Skin epidermis (tissue), 12 donors: ENCODE measurements at regions not wholly inside any gene's neighbourhood (a gene's known extent, or its start where the extent isn't known, plus 50 kb on each side); places are given as distances from the start of the nearest gene placed in this dataset.

Experiments used
- H3K27ac ChIP-seq, 21 experiments: fragments of 200-600 bp; sonication (generic) in 11 of 21; one replicate each; pipeline ENCODE4 v1.5.0; 2020; ENCODE audit warnings: mild to moderate bottlenecking in 3 of 21, inconsistent platforms in 2 of 21, moderate library complexity in 2 of 21
- H3K4me3 ChIP-seq, 7 experiments: fragments of 200-600 bp; sonication (generic) in 2 of 7; one replicate each; pipeline ENCODE4 v1.5.0; 2020; ENCODE audit warnings: inconsistent platforms in 2 of 7, mild to moderate bottlenecking in 2 of 7, moderate library complexity in 1 of 7

- H3K27ac ChIP-seq = no peak overlapping the region
- no peak overlapping the region for H3K4me3 ChIP-seq
Observed at GRCh38 chr14:31961896-31962295, 115.2 kb upstream of the ARHGAP5 start.

GRCh38 chr14:31962920-31963319, 114.2 kb upstream of the ARHGAP5 start:
- H3K27ac ChIP-seq = no peak overlapping the region

GRCh38 chr14:31963587-31963986, 113.5 kb upstream of the ARHGAP5 start:
- Histone ChIP-seq H3K27ac (no peak overlapping the region), H3K4me3 (no peak overlapping the region)

More at GRCh38 chr14:31962920-31963319, 114.2 kb upstream of the ARHGAP5 start:
- H3K4me3 ChIP-seq = no peak overlapping the region

- Histone ChIP-seq H3K27ac (no peak overlapping the region), H3K4me3 (no peak overlapping the region)
Observed at GRCh38 chr14:31964490-31964889, 112.6 kb upstream of the ARHGAP5 start.

GRCh38 chr14:31965071-31965734, 111.9 kb upstream of the ARHGAP5 start:
- no peak overlapping the region for H3K27ac ChIP-seq

GRCh38 chr14:31965735-31966598, 111.1 kb upstream of the ARHGAP5 start:
- H3K4me3 ChIP-seq = no peak overlapping the region
- H3K27ac ChIP-seq = peak overlapping the region in 1 of 21 experiments; percentile 19

More at GRCh38 chr14:31965071-31965734, 111.9 kb upstream of the ARHGAP5 start:
- no peak overlapping the region for H3K4me3 ChIP-seq

GRCh38 chr14:31966896-31967668, 110.0 kb upstream of the ARHGAP5 start:
- H3K27ac ChIP-seq = peak overlapping the region in 3 of 21 experiments; percentile 19 to 40 (median 25)
- H3K4me3 ChIP-seq = no peak overlapping the region

GRCh38 chr14:31967669-31967975, 109.5 kb upstream of the ARHGAP5 start:
- Histone ChIP-seq H3K4me3 (no peak overlapping the region), H3K27ac (no peak overlapping the region)

GRCh38 chr14:31968107-31968810, 108.8 kb upstream of the ARHGAP5 start:
- no peak overlapping the region for H3K4me3 ChIP-seq
- H3K27ac ChIP-seq = no peak overlapping the region

- peak overlapping the region in 1 of 21 experiments; percentile 30 for H3K27ac ChIP-seq
- no peak overlapping the region for H3K4me3 ChIP-seq
Observed at GRCh38 chr14:31968956-31969698, 108.0 kb upstream of the ARHGAP5 start.

- Histone ChIP-seq H3K4me3 (no peak overlapping the region), H3K27ac (peak overlapping the region in 1 of 21 experiments; percentile 30)
Observed at GRCh38 chr14:31969699-31970240, 107.3 kb upstream of the ARHGAP5 start.

GRCh38 chr14:31970744-31971143, 106.4 kb upstream of the ARHGAP5 start:
- Histone ChIP-seq H3K27ac (no peak overlapping the region), H3K4me3 (no peak overlapping the region)

- H3K4me3 ChIP-seq = no peak overlapping the region
- H3K27ac ChIP-seq = no peak overlapping the region
Observed at GRCh38 chr14:31971612-31972011, 105.5 kb upstream of the ARHGAP5 start.

- no peak overlapping the region for H3K27ac ChIP-seq
- no peak overlapping the region for H3K4me3 ChIP-seq
Observed at GRCh38 chr14:31977001-31977556, 100.0 kb upstream of the ARHGAP5 start.

GRCh38 chr14:31978423-31978822, 98.7 kb upstream of the ARHGAP5 start:
- H3K4me3 ChIP-seq = no peak overlapping the region
- H3K27ac ChIP-seq = no peak overlapping the region

GRCh38 chr14:31982642-31983041, 94.5 kb upstream of the ARHGAP5 start:
- H3K27ac ChIP-seq = no peak overlapping the region
- no peak overlapping the region for H3K4me3 ChIP-seq

- Histone ChIP-seq H3K27ac (no peak overlapping the region), H3K4me3 (no peak overlapping the region)
Observed at GRCh38 chr14:31986405-31986804, 90.7 kb upstream of the ARHGAP5 start.

GRCh38 chr14:31987721-31988120, 89.4 kb upstream of the ARHGAP5 start:
- H3K4me3 ChIP-seq = no peak overlapping the region
- H3K27ac ChIP-seq = no peak overlapping the region

GRCh38 chr14:31988244-31988643, 88.9 kb upstream of the ARHGAP5 start:
- no peak overlapping the region for H3K27ac ChIP-seq
- no peak overlapping the region for H3K4me3 ChIP-seq
